Bronchial epithelial cell (primary cell): ENCODE measurements at regions not wholly inside any gene's neighbourhood (a gene's known extent, or its start where the extent isn't known, plus 50 kb on each side); places are given as distances from the start of the nearest gene placed in this dataset.
A peak's percentile ranks its signal among the peaks of the same experiment; 100 is the strongest.

ENCODE experiments used
- DNase-seq: peaks from one replicate; pipeline ENCODE4 v3.0.0-alpha.2; 2010; ENCODE audit warnings: low read depth
- FAIRE-seq: peaks from 2 replicates; lab custom pipeline; 2011; peaks lifted over from hg19 to GRCh38; lab: Jason Lieb, UNC
- H3K27me3 ChIP-seq: 2 replicates; pipeline ENCODE4 v1.5.1; 2011; ENCODE audit warnings: low read length; ENCODE audit not compliant: control insufficient read depth, insufficient read depth
- H3K36me3 ChIP-seq: 2 replicates; pipeline ENCODE4 v1.5.1; 2011; ENCODE audit warnings: low read length; ENCODE audit not compliant: control insufficient read depth, insufficient read depth
- H3K4me3 ChIP-seq: 2 replicates; pipeline ENCODE4 v1.5.1; 2011; ENCODE audit warnings: mild to moderate bottlenecking, low read depth, low read length, control low read depth
- CTCF ChIP-seq: IDR thresholded peaks from 2 replicates; pipeline ENCODE4 v1.5.1; 2011; ENCODE audit warnings: mild to moderate bottlenecking, moderate library complexity, low read length, control low read depth, inconsistent platforms; ENCODE audit not compliant: insufficient read depth, severe bottlenecking

- no peaks in the 10 kb centered on the region for H3K36me3 ChIP-seq
- no peak for TF ChIP-seq CTCF
- H3K27me3 ChIP-seq = no peaks in the 10 kb centered on the region
- DNase-seq (no peak), FAIRE-seq (no peak)
- H3K4me3 ChIP-seq = no peak overlapping the region
Measured at GRCh38 chr6:93727447-93727846, 308.1 kb upstream of the EPHA7 start.

- Histone ChIP-seq H3K27me3 (no peaks in the 10 kb centered on the region), H3K4me3 (no peak overlapping the region), H3K36me3 (no peaks in the 10 kb centered on the region)
- TF ChIP-seq CTCF = no peak
- DNase-seq (no peak), FAIRE-seq (peak; percentile 23)
Measured at GRCh38 chr6:93721386-93722048, 302.2 kb upstream of the EPHA7 start.

- FAIRE-seq (no peak), DNase-seq (no peak)
- no peaks in the 10 kb centered on the region for H3K27me3 ChIP-seq
- no peak for TF ChIP-seq CTCF
- H3K36me3 ChIP-seq = no peaks in the 10 kb centered on the region
- H3K4me3 ChIP-seq = no peak overlapping the region
Measured at GRCh38 chr6:93713974-93714373, 294.6 kb upstream of the EPHA7 start.

- Histone ChIP-seq H3K4me3 (no peak overlapping the region), H3K27me3 (no peaks in the 10 kb centered on the region), H3K36me3 (no peaks in the 10 kb centered on the region)
- no peak for FAIRE-seq
- TF ChIP-seq CTCF = no peak
- no peak for DNase-seq
Measured at GRCh38 chr6:93703431-93703830, 284.1 kb upstream of the EPHA7 start.

GRCh38 chr6:93701526-93701925, 282.2 kb upstream of the EPHA7 start:
- no peaks in the 10 kb centered on the region for H3K27me3 ChIP-seq
- no peaks in the 10 kb centered on the region for H3K36me3 ChIP-seq
- DNase-seq = no peak
- no peak for TF ChIP-seq CTCF
- no peak overlapping the region for H3K4me3 ChIP-seq
- FAIRE-seq = no peak

GRCh38 chr6:93685494-93685893, 266.1 kb upstream of the EPHA7 start:
- Histone ChIP-seq H3K4me3 (no peak overlapping the region), H3K36me3 (no peaks in the 10 kb centered on the region), H3K27me3 (no peaks in the 10 kb centered on the region)
- no peak for TF ChIP-seq CTCF
- FAIRE-seq (no peak), DNase-seq (no peak)
